Ecto neural progenitor cell (in vitro differentiated cells): ENCODE measurements at regions not wholly inside any gene's neighbourhood (a gene's known extent, or its start where the extent isn't known, plus 50 kb on each side); places are given as distances from the start of the nearest gene placed in this dataset.

Experiments
- DNase-seq: peaks from one replicate; pipeline ENCODE4 v3.0.0-alpha.2; 2018; ENCODE audit warnings: low spot score

GRCh38 chr4:18250564-18250963 lies 229.0 kb upstream of the LCORL start:
- DNase-seq = no peak

- no peak for DNase-seq
Measured at GRCh38 chr4:18248611-18249010, 227.1 kb upstream of the LCORL start.

- no peak for DNase-seq
Measured at GRCh38 chr4:18247189-18247588, 225.6 kb upstream of the LCORL start.

GRCh38 chr4:18242919-18243693 lies 221.6 kb upstream of the LCORL start:
- no peak for DNase-seq

- DNase-seq = no peak
Measured at GRCh38 chr4:18241727-18242126, 220.2 kb upstream of the LCORL start.

- DNase-seq = no peak
Measured at GRCh38 chr4:18234108-18234507, 212.6 kb upstream of the LCORL start.

GRCh38 chr4:18231726-18232125 lies 210.2 kb upstream of the LCORL start:
- DNase-seq = no peak

- DNase-seq = no peak
Measured at GRCh38 chr4:18227880-18228279, 206.3 kb upstream of the LCORL start.

- no peak for DNase-seq
Measured at GRCh38 chr4:18214411-18215055, 193.0 kb upstream of the LCORL start.

- DNase-seq = no peak
Measured at GRCh38 chr4:18213576-18214198, 192.1 kb upstream of the LCORL start.

- no peak for DNase-seq
Measured at GRCh38 chr4:18209448-18209847, 187.9 kb upstream of the LCORL start.

GRCh38 chr4:18203966-18204365 lies 182.4 kb upstream of the LCORL start:
- DNase-seq = no peak

- no peak for DNase-seq
Measured at GRCh38 chr4:18202486-18202885, 180.9 kb upstream of the LCORL start.

GRCh38 chr4:18201885-18202284 lies 180.3 kb upstream of the LCORL start:
- DNase-seq = no peak

GRCh38 chr4:18198653-18199052 lies 177.1 kb upstream of the LCORL start:
- no peak for DNase-seq

- DNase-seq = no peak
Measured at GRCh38 chr4:18197467-18197866, 175.9 kb upstream of the LCORL start.

- DNase-seq = no peak
Measured at GRCh38 chr4:18194278-18194677, 172.7 kb upstream of the LCORL start.

- no peak for DNase-seq
Measured at GRCh38 chr4:18192901-18193300, 171.3 kb upstream of the LCORL start.

GRCh38 chr4:18185491-18185890 lies 163.9 kb upstream of the LCORL start:
- DNase-seq = no peak

GRCh38 chr4:18180892-18181291 lies 159.3 kb upstream of the LCORL start:
- no peak for DNase-seq

- DNase-seq = no peak
Measured at GRCh38 chr4:18180122-18180521, 158.6 kb upstream of the LCORL start.

GRCh38 chr4:18171896-18172295 lies 150.3 kb upstream of the LCORL start:
- DNase-seq = no peak

GRCh38 chr4:18167831-18168230 lies 146.3 kb upstream of the LCORL start:
- no peak for DNase-seq
